Keratinocyte (primary cell): ENCODE measurements at regions not wholly inside any gene's neighbourhood (a gene's known extent, or its start where the extent isn't known, plus 50 kb on each side); places are given as distances from the start of the nearest gene placed in this dataset.

Source experiments
- DNase-seq: peaks from one replicate; pipeline ENCODE4 v3.0.0-alpha.2; 2011; ENCODE audit warnings: low read depth, missing footprints, low spot score
- FAIRE-seq: peaks from 2 replicates; lab custom pipeline; 2011; peaks lifted over from hg19 to GRCh38; lab: Jason Lieb, UNC
- H2AFZ ChIP-seq: 2 replicates; pipeline ENCODE4 v1.6.0; 2012; ENCODE audit warnings: low read length, control low read depth, inconsistent platforms; ENCODE audit not compliant: control insufficient read depth
- H3K27ac ChIP-seq: 2 replicates; pipeline ENCODE4 v1.5.1; 2011; ENCODE audit warnings: low read length; ENCODE audit not compliant: control insufficient read depth, insufficient read depth
- H3K27me3 ChIP-seq: 3 replicates; pipeline ENCODE4 v1.6.0; 2011; ENCODE audit warnings: low read length; ENCODE audit not compliant: control insufficient read depth, insufficient read depth; ENCODE audit errors: extremely low read depth
- H3K36me3 ChIP-seq, 2 experiments: 2 replicates in 1 of 2; 3 replicates in 1 of 2; pipeline ENCODE4 v1.5.1; 2011; ENCODE audit warnings: low read length in 2 of 2, mild to moderate bottlenecking in 1 of 2; ENCODE audit not compliant: control insufficient read depth in 2 of 2, insufficient read depth in 2 of 2; ENCODE audit errors: extremely low read depth in 1 of 2
- H3K4me1 ChIP-seq: 3 replicates; pipeline ENCODE4 v1.5.1; 2011; ENCODE audit warnings: low read length; ENCODE audit not compliant: control insufficient read depth, insufficient read depth; ENCODE audit errors: extremely low read depth
- H3K4me2 ChIP-seq: 3 replicates; pipeline ENCODE4 v1.6.0; 2011; ENCODE audit warnings: low read depth, low read length; ENCODE audit not compliant: control insufficient read depth, insufficient read depth; ENCODE audit errors: extremely low read depth
- H3K4me3 ChIP-seq, 3 experiments: fragments of 200-600 bp in 1 of 3; sonication (generic) in 1 of 3; 2 replicates in 2 of 3; 3 replicates in 1 of 3; pipeline ENCODE4 v1.5.1; 2011 to 2016; ENCODE audit warnings: low read length in 3 of 3, mild to moderate bottlenecking in 3 of 3, control low read depth in 2 of 3, inconsistent platforms in 1 of 3, low read depth in 1 of 3, mixed read lengths in 1 of 3, mixed run types in 1 of 3, moderate library complexity in 1 of 3; ENCODE audit not compliant: control insufficient read depth in 2 of 3, insufficient read depth in 2 of 3; ENCODE audit errors: extremely low read depth in 1 of 3
- H3K79me2 ChIP-seq: 2 replicates; pipeline ENCODE4 v1.6.0; 2012; ENCODE audit warnings: low read length; ENCODE audit not compliant: control insufficient read depth, insufficient read depth
- H3K9ac ChIP-seq: 3 replicates; pipeline ENCODE4 v1.6.0; 2011; ENCODE audit warnings: low read length; ENCODE audit not compliant: control insufficient read depth, insufficient read depth; ENCODE audit errors: extremely low read depth
- H3K9me1 ChIP-seq: 3 replicates; pipeline ENCODE4 v1.6.0; 2011; ENCODE audit warnings: low read length; ENCODE audit not compliant: control insufficient read depth, insufficient read depth; ENCODE audit errors: extremely low read depth
- H3K9me3 ChIP-seq: 2 replicates; pipeline ENCODE4 v1.5.1; 2012; ENCODE audit warnings: low read depth, low read length; ENCODE audit not compliant: control insufficient read depth
- H4K20me1 ChIP-seq: 3 replicates; pipeline ENCODE4 v1.6.0; 2011; ENCODE audit warnings: low read length; ENCODE audit not compliant: control insufficient read depth, insufficient read depth; ENCODE audit errors: extremely low read depth
- EZH2 ChIP-seq: IDR thresholded peaks from one replicate; pipeline ENCODE4 v1.6.1; 2012; ENCODE audit warnings: inconsistent platforms, mild to moderate bottlenecking, low read length, moderate library complexity
- dilution Hi-C: fragments of 300-500 bp; cut with MboI; formaldehyde crosslinking; loops from one replicate; pipeline ENCODE4 v1.7.0; 2020; ENCODE audit warnings: low sequenced_read_pairs; ENCODE audit not compliant: extremely low pct_ligation_motif_present
- TF ChIP-seq, protein P1 (sequence below), 3 experiments: IDR thresholded peaks in 1 of 3; conservative IDR thresholded peaks in 1 of 3; optimal IDR thresholded peaks in 1 of 3; 2 replicates in 2 of 3; 3 replicates in 1 of 3; pipeline versions ENCODE3 to v1.5.1; 2011; ENCODE audit warnings: low read length in 3 of 3, mild to moderate bottlenecking in 3 of 3, moderate library complexity in 2 of 3, control low read depth in 1 of 3, inconsistent platforms in 1 of 3; ENCODE audit not compliant: insufficient read depth in 2 of 3; ENCODE audit errors: extremely low read depth in 1 of 3

DNA sequence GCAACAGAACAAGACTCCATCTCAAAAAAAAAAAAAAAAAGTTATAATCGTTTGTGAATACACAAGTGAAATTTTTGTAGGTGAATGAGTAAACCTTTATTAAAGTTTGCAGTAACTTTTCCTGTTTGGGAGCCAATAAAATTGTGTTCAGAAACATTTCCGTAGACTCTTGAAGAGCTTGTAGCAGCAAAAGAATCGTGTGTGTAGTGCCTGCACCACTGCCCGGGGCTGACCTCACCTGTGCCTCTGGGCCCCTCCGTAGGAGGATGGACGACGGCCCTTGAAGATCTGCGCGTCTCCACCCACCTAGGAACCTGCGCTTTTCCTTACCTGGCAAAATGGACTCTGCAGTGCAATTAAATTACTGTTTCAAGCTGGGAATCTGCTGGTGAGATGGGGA lies 366.0 kb downstream of the THBS2 start:
- Histone ChIP-seq H3K4me1 (no peaks in the 10 kb centered on the region), H4K20me1 (no peaks in the 10 kb centered on the region), H3K4me2 (no peak overlapping the region), H3K27me3 (peaks cover 6% of the 10 kb centered on the region), H3K27ac (no peak overlapping the region), H3K9me1 (no peaks in the 10 kb centered on the region), H3K4me3 (no peak overlapping the region), H3K36me3 (no peaks in the 10 kb centered on the region), H3K79me2 (no peaks in the 10 kb centered on the region), H3K9me3 (no peaks in the 10 kb centered on the region), H3K9ac (no peak overlapping the region), H2AFZ (no peak overlapping the region)
- dilution Hi-C loops: no loop called here
- DNase-seq (no peak), FAIRE-seq (no peak)
- no peak for TF ChIP-seq EZH2
- TF ChIP-seq, protein P1, sequence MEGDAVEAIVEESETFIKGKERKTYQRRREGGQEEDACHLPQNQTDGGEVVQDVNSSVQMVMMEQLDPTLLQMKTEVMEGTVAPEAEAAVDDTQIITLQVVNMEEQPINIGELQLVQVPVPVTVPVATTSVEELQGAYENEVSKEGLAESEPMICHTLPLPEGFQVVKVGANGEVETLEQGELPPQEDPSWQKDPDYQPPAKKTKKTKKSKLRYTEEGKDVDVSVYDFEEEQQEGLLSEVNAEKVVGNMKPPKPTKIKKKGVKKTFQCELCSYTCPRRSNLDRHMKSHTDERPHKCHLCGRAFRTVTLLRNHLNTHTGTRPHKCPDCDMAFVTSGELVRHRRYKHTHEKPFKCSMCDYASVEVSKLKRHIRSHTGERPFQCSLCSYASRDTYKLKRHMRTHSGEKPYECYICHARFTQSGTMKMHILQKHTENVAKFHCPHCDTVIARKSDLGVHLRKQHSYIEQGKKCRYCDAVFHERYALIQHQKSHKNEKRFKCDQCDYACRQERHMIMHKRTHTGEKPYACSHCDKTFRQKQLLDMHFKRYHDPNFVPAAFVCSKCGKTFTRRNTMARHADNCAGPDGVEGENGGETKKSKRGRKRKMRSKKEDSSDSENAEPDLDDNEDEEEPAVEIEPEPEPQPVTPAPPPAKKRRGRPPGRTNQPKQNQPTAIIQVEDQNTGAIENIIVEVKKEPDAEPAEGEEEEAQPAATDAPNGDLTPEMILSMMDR (optimal IDR thresholded peaks at IDR 0.05 in 1 of 3, IDR thresholded peaks at IDR 0.05 in 1 of 3, conservative IDR thresholded peaks at IDR 0.05 in 1 of 3; ENCODE audit: extremely low read depth in 1 of 3, insufficient read depth in 2 of 3, low read length in 3 of 3): no peak

DNA sequence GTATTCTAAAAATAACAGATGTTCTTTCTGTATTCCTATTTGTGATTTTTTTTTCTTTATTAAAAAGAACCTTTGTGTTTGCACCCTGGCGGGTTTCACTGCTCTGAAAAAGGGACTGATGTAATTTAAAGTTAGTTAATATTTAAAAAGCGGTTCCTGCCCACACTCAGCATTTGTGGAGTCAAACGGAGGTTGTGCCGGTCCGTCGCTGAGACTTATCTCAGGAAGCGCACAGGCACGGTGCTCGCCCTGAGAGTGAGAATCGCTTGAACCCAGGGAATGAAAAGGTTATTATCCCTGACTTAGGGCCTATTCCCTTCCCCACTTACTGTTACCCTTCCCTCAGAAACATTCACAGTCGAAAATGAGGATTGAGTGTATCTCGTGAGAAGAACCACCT lies 366.7 kb downstream of the THBS2 start:
- TF ChIP-seq, protein P1 (optimal IDR thresholded peaks at IDR 0.05 in 1 of 3, IDR thresholded peaks at IDR 0.05 in 1 of 3, conservative IDR thresholded peaks at IDR 0.05 in 1 of 3; ENCODE audit: extremely low read depth in 1 of 3, insufficient read depth in 2 of 3, low read length in 3 of 3): no peak
- TF ChIP-seq EZH2: no peak
- Histone ChIP-seq H3K4me2 (no peak overlapping the region), H3K27ac (no peak overlapping the region), H2AFZ (no peak overlapping the region), H3K9ac (no peak overlapping the region), H4K20me1 (no peaks in the 10 kb centered on the region), H3K36me3 (no peaks in the 10 kb centered on the region), H3K9me1 (no peaks in the 10 kb centered on the region), H3K79me2 (no peaks in the 10 kb centered on the region), H3K4me3 (no peak overlapping the region), H3K4me1 (no peaks in the 10 kb centered on the region), H3K9me3 (no peaks in the 10 kb centered on the region), H3K27me3 (peaks cover 6% of the 10 kb centered on the region)
- dilution Hi-C loops: no loop called here
- DNase-seq: no peak
- FAIRE-seq: no peak
